ENCODE measurements at regions not wholly inside any gene's neighbourhood (a gene's known extent, or its start where the extent isn't known, plus 50 kb on each side); places are given as distances from the start of the nearest gene placed in this dataset.
"Not testable (repeated sequence)": the region's sequence is repeated elsewhere in the genome, so short reads cannot be mapped to it uniquely, and the experiment has no call there.

DNA sequence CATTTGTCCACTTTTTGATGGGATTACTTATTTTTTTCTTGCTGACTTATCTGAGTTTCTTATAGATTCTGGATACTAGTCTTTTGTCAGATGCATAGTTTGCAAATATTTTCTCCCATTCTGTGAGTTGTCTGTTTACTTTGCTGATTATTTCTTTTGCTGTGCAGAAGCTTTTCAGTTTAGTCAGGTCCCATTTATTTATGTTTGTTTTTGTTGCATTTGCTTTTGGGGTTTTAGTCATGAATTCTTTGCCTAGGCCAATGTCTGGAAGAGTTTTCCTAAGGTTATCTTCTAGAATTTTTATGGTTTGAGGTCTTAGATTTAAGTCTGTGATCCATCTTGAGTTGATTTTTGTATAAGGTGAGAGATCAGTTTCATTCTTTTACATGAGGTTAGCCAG lies 149.5 kb downstream of the SPATA31D1 start:
- H3K27me3 ChIP-seq (ENCODE audit: control insufficient read depth in 3 of 3, insufficient read depth in 3 of 3, low read depth in 1 of 3, low read length in 3 of 3); H3K18ac ChIP-seq (ENCODE audit: low read length); H2AK5ac ChIP-seq (ENCODE audit: low read depth, low read length); H2BK15ac ChIP-seq (ENCODE audit: low read length); H3K4ac ChIP-seq (ENCODE audit: low read length); H3K23ac ChIP-seq (ENCODE audit: low read depth, low read length, poor library complexity); H3K4me3 ChIP-seq (ENCODE audit: low read length in 2 of 2); H3K79me1 ChIP-seq (ENCODE audit: low read depth, low read length); H3K9me3 ChIP-seq (replicated peaks in 1 of 2; ENCODE audit: control insufficient read depth in 2 of 2, insufficient read depth in 1 of 2, low read depth in 1 of 2, low read length in 2 of 2); H3K14ac ChIP-seq (ENCODE audit: low read length); H4K91ac ChIP-seq (ENCODE audit: low read depth, low read length, poor library complexity); H2BK5ac ChIP-seq (ENCODE audit: low read length); DNase-seq (ENCODE audit: low spot score); H3K4me2 ChIP-seq (ENCODE audit: insufficient read depth, low read length, poor library complexity, severe bottlenecking); H3K36me3 ChIP-seq (replicated peaks in 1 of 2; ENCODE audit: control insufficient read depth in 2 of 2, insufficient read depth in 2 of 2, low read length in 2 of 2); H3K27ac ChIP-seq (replicated peaks; ENCODE audit: low read length); H2BK120ac ChIP-seq (ENCODE audit: low read depth, low read length); H4K8ac ChIP-seq (ENCODE audit: low read depth, low read length); H3K4me1 ChIP-seq (ENCODE audit: control insufficient read depth in 2 of 2, insufficient read depth in 1 of 2, low read depth in 1 of 2, low read length in 2 of 2); H3K9ac ChIP-seq (ENCODE audit: low read depth, low read length, poor library complexity); H2BK12ac ChIP-seq (ENCODE audit: low read length); H2AFZ ChIP-seq (ENCODE audit: low read length): not testable (repeated sequence)

- H3K27ac ChIP-seq (replicated peaks; ENCODE audit: low read length) = no peak overlapping the region
- H3K79me1 ChIP-seq (ENCODE audit: low read depth, low read length) = no peaks in the 10 kb centered on the region
- no peak overlapping the region for H4K91ac ChIP-seq (ENCODE audit: low read depth, low read length, poor library complexity)
- H2BK120ac ChIP-seq (ENCODE audit: low read depth, low read length) = no peak overlapping the region
- H3K9me3 ChIP-seq (replicated peaks in 1 of 2; ENCODE audit: control insufficient read depth in 2 of 2, insufficient read depth in 1 of 2, low read depth in 1 of 2, low read length in 2 of 2) = peaks cover 0 to under 1% of the 10 kb centered on the region in 2 donors
- H3K4ac ChIP-seq (ENCODE audit: low read length) = no peak overlapping the region
- no peaks in the 10 kb centered on the region for H3K4me1 ChIP-seq (ENCODE audit: control insufficient read depth in 2 of 2, insufficient read depth in 1 of 2, low read depth in 1 of 2, low read length in 2 of 2)
- no peak overlapping the region for H2BK15ac ChIP-seq (ENCODE audit: low read length)
- H2BK5ac ChIP-seq (ENCODE audit: low read length) = no peak overlapping the region
- WGBS, 2 donors (ENCODE audit: extremely low coverage in 2 of 2, insufficient read length in 2 of 2, insufficient replicate concordance in 1 of 2) = no CpG with 5 or more reads among the region's 7 CpGs
- H3K9ac ChIP-seq (ENCODE audit: low read depth, low read length, poor library complexity) = no peak overlapping the region
- no peak overlapping the region for H3K23ac ChIP-seq (ENCODE audit: low read depth, low read length, poor library complexity)
- no peak overlapping the region for H3K4me3 ChIP-seq (ENCODE audit: low read length in 2 of 2)
- no peaks in the 10 kb centered on the region for H3K27me3 ChIP-seq (ENCODE audit: control insufficient read depth in 3 of 3, insufficient read depth in 3 of 3, low read depth in 1 of 3, low read length in 3 of 3)
- DNase-seq (ENCODE audit: low spot score) = no peak
- no peak overlapping the region for H2AFZ ChIP-seq (ENCODE audit: low read length)
- H3K36me3 ChIP-seq (replicated peaks in 1 of 2; ENCODE audit: control insufficient read depth in 2 of 2, insufficient read depth in 2 of 2, low read length in 2 of 2) = no peaks in the 10 kb centered on the region
- no peak overlapping the region for H3K18ac ChIP-seq (ENCODE audit: low read length)
- H2BK12ac ChIP-seq (ENCODE audit: low read length) = no peak overlapping the region
- no peak overlapping the region for H4K8ac ChIP-seq (ENCODE audit: low read depth, low read length)
- H3K4me2 ChIP-seq (ENCODE audit: insufficient read depth, low read length, poor library complexity, severe bottlenecking) = no peak overlapping the region
- no peak overlapping the region for H2AK5ac ChIP-seq (ENCODE audit: low read depth, low read length)
- no peak overlapping the region for H3K14ac ChIP-seq (ENCODE audit: low read length)
Observed at GRCh38 chr9:82140471-82140870, 151.9 kb downstream of the SPATA31D1 start.

GRCh38 chr9:82144803-82145202 lies 156.2 kb downstream of the SPATA31D1 start:
- WGBS, 2 donors (ENCODE audit: extremely low coverage in 2 of 2, insufficient read length in 2 of 2, insufficient replicate concordance in 1 of 2) = no CpG with 5 or more reads among the region's 4 CpGs
- Histone ChIP-seq H3K36me3 (replicated peaks in 1 of 2; ENCODE audit: control insufficient read depth in 2 of 2, insufficient read depth in 2 of 2, low read length in 2 of 2) (no peaks in the 10 kb centered on the region), H2BK12ac (ENCODE audit: low read length) (no peak overlapping the region), H3K4me3 (ENCODE audit: low read length in 2 of 2) (no peak overlapping the region), H3K4me2 (ENCODE audit: insufficient read depth, low read length, poor library complexity, severe bottlenecking) (no peak overlapping the region), H2AK5ac (ENCODE audit: low read depth, low read length) (no peak overlapping the region), H3K27me3 (ENCODE audit: control insufficient read depth in 3 of 3, insufficient read depth in 3 of 3, low read depth in 1 of 3, low read length in 3 of 3) (no peaks in the 10 kb centered on the region), H3K18ac (ENCODE audit: low read length) (no peak overlapping the region), H3K9ac (ENCODE audit: low read depth, low read length, poor library complexity) (no peak overlapping the region), H3K4ac (ENCODE audit: low read length) (no peak overlapping the region), H4K91ac (ENCODE audit: low read depth, low read length, poor library complexity) (no peak overlapping the region), H3K14ac (ENCODE audit: low read length) (no peak overlapping the region), H3K23ac (ENCODE audit: low read depth, low read length, poor library complexity) (no peak overlapping the region), H4K8ac (ENCODE audit: low read depth, low read length) (no peak overlapping the region), H2BK15ac (ENCODE audit: low read length) (no peak overlapping the region), H3K4me1 (ENCODE audit: control insufficient read depth in 2 of 2, insufficient read depth in 1 of 2, low read depth in 1 of 2, low read length in 2 of 2) (peaks cover 0 to 1% of the 10 kb centered on the region in 2 donors), H3K9me3 (replicated peaks in 1 of 2; ENCODE audit: control insufficient read depth in 2 of 2, insufficient read depth in 1 of 2, low read depth in 1 of 2, low read length in 2 of 2) (no peaks in the 10 kb centered on the region), H2BK5ac (ENCODE audit: low read length) (no peak overlapping the region), H2AFZ (ENCODE audit: low read length) (no peak overlapping the region), H2BK120ac (ENCODE audit: low read depth, low read length) (no peak overlapping the region), H3K27ac (replicated peaks; ENCODE audit: low read length) (no peak overlapping the region), H3K79me1 (ENCODE audit: low read depth, low read length) (no peaks in the 10 kb centered on the region)
- no peak for DNase-seq (ENCODE audit: low spot score)

GRCh38 chr9:82146677-82147076 lies 158.1 kb downstream of the SPATA31D1 start:
- Histone ChIP-seq H3K9ac (ENCODE audit: low read depth, low read length, poor library complexity) (no peak overlapping the region), H4K91ac (ENCODE audit: low read depth, low read length, poor library complexity) (no peak overlapping the region), H2BK120ac (ENCODE audit: low read depth, low read length) (no peak overlapping the region), H3K79me1 (ENCODE audit: low read depth, low read length) (no peaks in the 10 kb centered on the region), H3K14ac (ENCODE audit: low read length) (no peak overlapping the region), H3K4me1 (ENCODE audit: control insufficient read depth in 2 of 2, insufficient read depth in 1 of 2, low read depth in 1 of 2, low read length in 2 of 2) (peaks cover 0 to 1% of the 10 kb centered on the region in 2 donors), H4K8ac (ENCODE audit: low read depth, low read length) (no peak overlapping the region), H3K4me2 (ENCODE audit: insufficient read depth, low read length, poor library complexity, severe bottlenecking) (no peak overlapping the region), H2AFZ (ENCODE audit: low read length) (no peak overlapping the region), H2BK15ac (ENCODE audit: low read length) (no peak overlapping the region), H3K18ac (ENCODE audit: low read length) (no peak overlapping the region), H2BK12ac (ENCODE audit: low read length) (no peak overlapping the region), H3K27me3 (ENCODE audit: control insufficient read depth in 3 of 3, insufficient read depth in 3 of 3, low read depth in 1 of 3, low read length in 3 of 3) (no peaks in the 10 kb centered on the region), H3K27ac (replicated peaks; ENCODE audit: low read length) (no peak overlapping the region), H3K9me3 (replicated peaks in 1 of 2; ENCODE audit: control insufficient read depth in 2 of 2, insufficient read depth in 1 of 2, low read depth in 1 of 2, low read length in 2 of 2) (no peaks in the 10 kb centered on the region), H3K23ac (ENCODE audit: low read depth, low read length, poor library complexity) (no peak overlapping the region), H3K4ac (ENCODE audit: low read length) (no peak overlapping the region), H3K36me3 (replicated peaks in 1 of 2; ENCODE audit: control insufficient read depth in 2 of 2, insufficient read depth in 2 of 2, low read length in 2 of 2) (no peaks in the 10 kb centered on the region), H2AK5ac (ENCODE audit: low read depth, low read length) (no peak overlapping the region), H2BK5ac (ENCODE audit: low read length) (no peak overlapping the region), H3K4me3 (ENCODE audit: low read length in 2 of 2) (no peak overlapping the region)
- no CpG with 5 or more reads among the region's 4 CpGs for WGBS, 2 donors (ENCODE audit: extremely low coverage in 2 of 2, insufficient read length in 2 of 2, insufficient replicate concordance in 1 of 2)
- no peak for DNase-seq (ENCODE audit: low spot score)
